ENCODE measurements at regions not wholly inside any gene's neighbourhood (a gene's known extent, or its start where the extent isn't known, plus 50 kb on each side); places are given as distances from the start of the nearest gene placed in this dataset.

DNA sequence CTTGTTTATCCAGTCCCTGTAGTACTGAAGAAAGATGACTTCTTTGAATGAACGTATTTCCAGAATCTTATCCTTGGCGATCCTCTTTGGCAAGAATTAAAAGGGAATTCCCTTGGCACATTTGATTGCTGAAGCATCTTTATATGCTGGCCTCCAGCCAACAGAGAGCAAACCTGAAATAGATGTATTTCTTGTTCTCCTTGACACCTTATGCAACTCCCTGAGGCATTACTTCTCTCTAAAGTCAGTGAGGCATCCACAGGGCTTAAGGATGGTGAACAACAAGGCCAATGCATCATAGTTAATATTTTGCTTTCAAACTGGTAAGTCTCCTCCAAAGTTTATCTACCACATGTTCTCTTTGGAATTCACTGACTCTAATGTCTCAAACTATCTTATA is 450.9 kb upstream of the THRB start:
- no peak for DNase-seq (ENCODE audit: low read depth in 1 of 2, low spot score in 1 of 2)
- Histone ChIP-seq H3K4me1 (no peaks in the 10 kb centered on the region), H3K4me2 (no peak overlapping the region), H3K4me3 (no peak overlapping the region), H3K27ac (no peak overlapping the region), H3K9me3 (no peaks in the 10 kb centered on the region)
- TF ChIP-seq NR3C1 (IDR thresholded peaks at IDR 0.05) (no peak), RARB (CRISPR knock-in tag; IDR thresholded peaks at IDR 0.05) (no peak), PHF8 (IDR thresholded peaks at IDR 0.05; ENCODE audit: borderline replicate concordance, low read depth) (no peak)
- TF ChIP-seq, protein P1, sequence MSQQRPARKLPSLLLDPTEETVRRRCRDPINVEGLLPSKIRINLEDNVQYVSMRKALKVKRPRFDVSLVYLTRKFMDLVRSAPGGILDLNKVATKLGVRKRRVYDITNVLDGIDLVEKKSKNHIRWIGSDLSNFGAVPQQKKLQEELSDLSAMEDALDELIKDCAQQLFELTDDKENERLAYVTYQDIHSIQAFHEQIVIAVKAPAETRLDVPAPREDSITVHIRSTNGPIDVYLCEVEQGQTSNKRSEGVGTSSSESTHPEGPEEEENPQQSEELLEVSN (IDR thresholded peaks at IDR 0.05; ENCODE audit: borderline replicate concordance, low read depth) = no peak
- TF ChIP-seq, protein P2, sequence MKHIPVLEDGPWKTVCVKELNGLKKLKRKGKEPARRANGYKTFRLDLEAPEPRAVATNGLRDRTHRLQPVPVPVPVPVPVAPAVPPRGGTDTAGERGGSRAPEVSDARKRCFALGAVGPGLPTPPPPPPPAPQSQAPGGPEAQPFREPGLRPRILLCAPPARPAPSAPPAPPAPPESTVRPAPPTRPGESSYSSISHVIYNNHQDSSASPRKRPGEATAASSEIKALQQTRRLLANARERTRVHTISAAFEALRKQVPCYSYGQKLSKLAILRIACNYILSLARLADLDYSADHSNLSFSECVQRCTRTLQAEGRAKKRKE (CRISPR knock-in tag; IDR thresholded peaks at IDR 0.05; ENCODE audit: low read depth) = no peak
- CTCF ChIA-PET = no interaction called here
- FAIRE-seq = no peak
- POLR2A ChIA-PET = no interaction called here
- no peak for ATAC-seq
- 33% methylated on average over 2 of the region's 2 CpGs for WGBS (ENCODE audit: missing lambda C conversion rate)

DNA sequence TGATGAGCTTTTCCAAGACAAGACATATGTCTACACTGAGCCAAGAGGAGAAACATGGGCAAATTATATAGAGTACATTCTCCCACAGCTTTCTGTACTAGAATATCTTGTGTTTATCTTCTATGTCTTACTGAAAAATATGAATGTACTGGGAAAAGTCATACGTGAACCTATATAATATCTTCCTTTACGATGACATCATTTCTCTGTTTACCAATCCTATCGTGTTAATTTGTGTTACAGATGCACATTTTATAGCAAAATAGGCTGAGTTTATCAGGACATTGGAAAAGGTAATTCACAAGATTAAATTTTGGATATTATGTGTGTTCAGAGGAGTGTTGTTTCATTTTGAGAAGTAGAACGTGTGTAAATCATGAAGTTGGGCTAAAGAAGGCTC is 452.5 kb upstream of the THRB start:
- FAIRE-seq = no peak
- WGBS (ENCODE audit: missing lambda C conversion rate) = 34% methylated on average over 4 of the region's 4 CpGs
- DNase-seq (ENCODE audit: low read depth in 1 of 2, low spot score in 1 of 2) = no peak
- ChIA-PET POLR2A (interaction anchor here (0.5 kb wide), 1 partner anchor 1201 kb away, joined by 3 read pairs; no protein-coding TSS in a partner anchor), CTCF (no interaction called here)
- Histone ChIP-seq H3K4me2 (no peak overlapping the region), H3K4me1 (no peaks in the 10 kb centered on the region), H3K9me3 (no peaks in the 10 kb centered on the region), H3K27ac (no peak overlapping the region), H3K4me3 (no peak overlapping the region)
- TF ChIP-seq HOXB5 (CRISPR knock-in tag; IDR thresholded peaks at IDR 0.05) (no peak), EHMT2 (IDR thresholded peaks at IDR 0.05; ENCODE audit: low read depth) (no peak), MAFK (IDR thresholded peaks at IDR 0.05; ENCODE audit: partially characterized antibody) (no peak), ZC3H11A (IDR thresholded peaks at IDR 0.05) (no peak), TP53 (CRISPR knock-in tag; IDR thresholded peaks at IDR 0.05) (no peak)
- TF ChIP-seq, protein P3, sequence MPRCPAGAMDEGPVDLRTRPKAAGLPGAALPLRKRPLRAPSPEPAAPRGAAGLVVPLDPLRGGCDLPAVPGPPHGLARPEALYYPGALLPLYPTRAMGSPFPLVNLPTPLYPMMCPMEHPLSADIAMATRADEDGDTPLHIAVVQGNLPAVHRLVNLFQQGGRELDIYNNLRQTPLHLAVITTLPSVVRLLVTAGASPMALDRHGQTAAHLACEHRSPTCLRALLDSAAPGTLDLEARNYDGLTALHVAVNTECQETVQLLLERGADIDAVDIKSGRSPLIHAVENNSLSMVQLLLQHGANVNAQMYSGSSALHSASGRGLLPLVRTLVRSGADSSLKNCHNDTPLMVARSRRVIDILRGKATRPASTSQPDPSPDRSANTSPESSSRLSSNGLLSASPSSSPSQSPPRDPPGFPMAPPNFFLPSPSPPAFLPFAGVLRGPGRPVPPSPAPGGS (IDR thresholded peaks at IDR 0.05) = no peak
- TF ChIP-seq, protein P4, sequence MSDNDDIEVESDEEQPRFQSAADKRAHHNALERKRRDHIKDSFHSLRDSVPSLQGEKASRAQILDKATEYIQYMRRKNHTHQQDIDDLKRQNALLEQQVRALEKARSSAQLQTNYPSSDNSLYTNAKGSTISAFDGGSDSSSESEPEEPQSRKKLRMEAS (IDR thresholded peaks at IDR 0.05) = no peak
- no peak for ATAC-seq

DNA sequence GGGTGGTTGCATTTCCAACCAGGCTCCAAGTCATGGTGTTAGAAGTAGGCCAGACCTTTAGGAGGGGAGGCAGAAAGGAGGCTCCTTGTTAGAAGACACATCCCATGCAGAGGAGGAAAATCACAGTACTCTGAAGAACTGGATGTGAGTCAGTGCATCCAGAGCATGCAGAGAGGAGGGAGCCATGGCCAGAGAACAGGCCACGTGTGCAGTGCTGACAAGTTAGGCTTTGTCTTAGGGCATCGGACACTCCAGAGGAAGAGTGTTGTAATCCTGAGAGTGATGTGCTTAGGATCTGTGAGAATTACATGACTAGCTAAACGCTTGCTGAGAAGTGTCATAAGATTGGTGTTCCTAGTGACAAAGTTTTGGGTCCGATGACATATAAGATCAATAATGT is 456.5 kb upstream of the THRB start:
- DNase-seq (ENCODE audit: low read depth in 1 of 2, low spot score in 1 of 2) (no peak), ATAC-seq (no peak), FAIRE-seq (no peak)
- Histone ChIP-seq H3K9me3 (no peaks in the 10 kb centered on the region), H3K4me1 (no peaks in the 10 kb centered on the region), H3K4me2 (no peak overlapping the region), H3K27ac (no peak overlapping the region), H3K4me3 (no peak overlapping the region)
- 72% methylated on average over 4 of the region's 4 CpGs for WGBS (ENCODE audit: missing lambda C conversion rate)
- POLR2A ChIA-PET = no interaction called here
- CTCF ChIA-PET = interaction anchor here (1.5 to 1.6 kb wide), 2 partner anchors 12 to 643 kb away, joined by 3 read pairs; no protein-coding TSS in a partner anchor
- TF ChIP-seq NR3C1 (IDR thresholded peaks at IDR 0.05) (no peak), FOSL2 (IDR thresholded peaks at IDR 0.05) (no peak), FOSL2 (CRISPR knock-in tag; IDR thresholded peaks at IDR 0.05) (no peak)

DNA sequence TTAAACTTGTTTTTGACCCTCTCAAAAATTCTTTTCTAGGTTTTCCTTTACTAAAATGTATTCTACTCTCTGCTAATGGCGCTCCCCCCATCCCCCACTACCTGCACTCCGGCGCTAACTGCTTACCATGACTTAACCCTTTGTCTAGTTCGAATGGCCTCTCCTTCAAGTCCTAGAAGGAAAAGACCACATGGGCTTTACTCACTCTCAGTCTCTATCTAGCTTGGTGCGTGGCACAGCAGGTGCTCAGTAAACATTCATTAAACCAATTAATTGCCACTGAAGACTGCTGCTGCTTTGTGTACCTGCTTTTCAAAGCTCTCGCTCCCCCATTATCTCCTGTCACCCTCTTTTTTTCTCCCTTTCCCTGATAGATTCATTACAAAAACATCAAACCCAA is 457.7 kb upstream of the THRB start:
- ATAC-seq (no peak), FAIRE-seq (no peak), DNase-seq (ENCODE audit: low read depth in 1 of 2, low spot score in 1 of 2) (no peak)
- ChIA-PET CTCF (interaction anchor here (0.6 to 1.6 kb wide), 5 partner anchors 11 to 642 kb away, joined by 3 to 4 read pairs (median 3); no protein-coding TSS in a partner anchor), POLR2A (no interaction called here)
- no peak for TF ChIP-seq CHD2 (IDR thresholded peaks at IDR 0.05; ENCODE audit: low read length, partially characterized antibody)
- Histone ChIP-seq H3K9me3 (no peaks in the 10 kb centered on the region), H3K4me3 (no peak overlapping the region), H3K4me2 (no peak overlapping the region), H3K4me1 (no peaks in the 10 kb centered on the region), H3K27ac (no peak overlapping the region)
- 64% methylated on average over 6 of the region's 6 CpGs for WGBS (ENCODE audit: missing lambda C conversion rate)
